Heart left ventricle (tissue), 13 donors: ENCODE measurements at regions not wholly inside any gene's neighbourhood (a gene's known extent, or its start where the extent isn't known, plus 50 kb on each side); places are given as distances from the start of the nearest gene placed in this dataset.

ENCODE experiments used
- CTCF ChIP-seq, 12 donors: fragments of 200-600 bp; sonication (generic) in 4 of 12; IDR thresholded peaks; one replicate each; pipeline versions ENCODE4 v1.5.0 to v1.8.0; 2018 to 2022; ENCODE audit warnings: antibody characterized with exemption in 12 of 12, mild to moderate bottlenecking in 5 of 12
- POLR2A ChIP-seq, 2 donors: fragments of 450-650 bp; IDR thresholded peaks; one replicate each; pipeline ENCODE4 v1.6.1; 2017; ENCODE audit warnings: antibody characterized with exemption in 2 of 2, mild to moderate bottlenecking in 2 of 2, moderate library complexity in 2 of 2
- donor health status: ischemic (EF 13 %, LVEDD 7.1; RV severe dilation, severe dysfunction).
- donor health status: DM: no; HTN: yes; CAD: no.
- donor health status: DM: no; HTN: no; CAD: no.
- donor health status: ischemic (EF 25% LVEDD 6.9; RV normal size, moderate dysfunction).
- donor health status: ischemic (EF 25% LVEDD 5.7; RV mildly dilated, moderate dysfunction).
- donor health status: ischemic (EF 35%, LVEDD 5.7; RV mildly dilated, moderate dysfunction).
- donor health status: nonischemic (EF 11% LVEDD 7.7; RV severe dilation, severe dysfunction).
- donor health status: DM: yes; HTN: yes; CAD: no.
- donor health status: PGD.
- donor health status: ischemic (EF 29% LVEDD 5.4; RV normal size, mild dysfunction).
- donor health status: nonischemic (EF 23%, LVEDD 6.1; RV moderate dilation, normal function).

GRCh38 chr3:144189044-144189443 is 217.4 kb downstream of the DIPK2A start:
- TF ChIP-seq POLR2A (IDR thresholded peaks at IDR 0.05) (no peak), CTCF (IDR thresholded peaks at IDR 0.05) (no peak)
